Stimulated activated CD4-positive, alpha-beta T cell treated with anti-CD3 and anti-CD28 coated beads, Interleukin-1b, Interleukin-23, amount 100 ng/mL, for 1 hour (primary cell): ENCODE measurements at regions not wholly inside any gene's neighbourhood (a gene's known extent, or its start where the extent isn't known, plus 50 kb on each side); places are given as distances from the start of the nearest gene placed in this dataset.

Source experiments
- DNase-seq, 2 donors: peaks; one replicate each; pipeline ENCODE4 v3.0.0-alpha.2; 2020; ENCODE audit warnings: low read depth in 2 of 2

- no peak for DNase-seq
Measured at GRCh38 chr19:28293685-28294084, 919.3 kb downstream of the UQCRFS1 start.

- no peak for DNase-seq
Measured at GRCh38 chr19:28292822-28293500, 920.0 kb downstream of the UQCRFS1 start.

GRCh38 chr19:28291874-28292273, 921.1 kb downstream of the UQCRFS1 start:
- no peak for DNase-seq

- DNase-seq: no peak
Measured at GRCh38 chr19:28290963-28291657, 921.8 kb downstream of the UQCRFS1 start.

GRCh38 chr19:28289295-28290063, 923.5 kb downstream of the UQCRFS1 start:
- no peak for DNase-seq

- no peak for DNase-seq
Measured at GRCh38 chr19:28288572-28289264, 924.2 kb downstream of the UQCRFS1 start.

- no peak for DNase-seq
Measured at GRCh38 chr19:28285917-28286316, 927.0 kb downstream of the UQCRFS1 start.

- DNase-seq: no peak
Measured at GRCh38 chr19:28285078-28285477, 927.9 kb downstream of the UQCRFS1 start.

GRCh38 chr19:28284389-28284788, 928.6 kb downstream of the UQCRFS1 start:
- no peak for DNase-seq

GRCh38 chr19:28283592-28283991, 929.4 kb downstream of the UQCRFS1 start:
- no peak for DNase-seq

GRCh38 chr19:28281676-28282075, 931.3 kb downstream of the UQCRFS1 start:
- no peak for DNase-seq

- DNase-seq: no peak
Measured at GRCh38 chr19:28264556-28264955, 948.4 kb downstream of the UQCRFS1 start.

- no peak for DNase-seq
Measured at GRCh38 chr19:28258829-28259228, 954.1 kb downstream of the UQCRFS1 start.

- no peak for DNase-seq
Measured at GRCh38 chr19:28257396-28257795, 955.6 kb downstream of the UQCRFS1 start.

GRCh38 chr19:28247243-28247642, 965.7 kb downstream of the UQCRFS1 start:
- DNase-seq: no peak

GRCh38 chr19:28245937-28246336, 967.0 kb downstream of the UQCRFS1 start:
- no peak for DNase-seq

- DNase-seq: no peak
Measured at GRCh38 chr19:28244966-28245365, 968.0 kb downstream of the UQCRFS1 start.

- no peak for DNase-seq
Measured at GRCh38 chr19:28242317-28242927, 970.5 kb downstream of the UQCRFS1 start.

- DNase-seq: no peak
Measured at GRCh38 chr19:28239270-28239669, 973.7 kb downstream of the UQCRFS1 start.

- DNase-seq: no peak
Measured at GRCh38 chr19:28238270-28238820, 974.6 kb downstream of the UQCRFS1 start.

- no peak for DNase-seq
Measured at GRCh38 chr19:28235606-28236125, 977.3 kb downstream of the UQCRFS1 start.
